Fibroblast of pulmonary artery (primary cell): ENCODE measurements at regions not wholly inside any gene's neighbourhood (a gene's known extent, or its start where the extent isn't known, plus 50 kb on each side); places are given as distances from the start of the nearest gene placed in this dataset.

Experiments used
- DNase-seq: peaks from one replicate; pipeline ENCODE4 v3.0.0-alpha.2; 2010; ENCODE audit warnings: low read depth
- H3K4me3 ChIP-seq: replicated peaks from 2 replicates; pipeline ENCODE4 v1.5.1; 2011; ENCODE audit warnings: low read depth, mild to moderate bottlenecking, control low read depth, low read length, moderate library complexity
- TF ChIP-seq, protein P1 (sequence below): IDR thresholded peaks from 2 replicates; pipeline ENCODE4 v1.5.1; 2011; ENCODE audit warnings: mild to moderate bottlenecking, control low read depth, low read length, inconsistent platforms; ENCODE audit errors: missing control alignments

DNA sequence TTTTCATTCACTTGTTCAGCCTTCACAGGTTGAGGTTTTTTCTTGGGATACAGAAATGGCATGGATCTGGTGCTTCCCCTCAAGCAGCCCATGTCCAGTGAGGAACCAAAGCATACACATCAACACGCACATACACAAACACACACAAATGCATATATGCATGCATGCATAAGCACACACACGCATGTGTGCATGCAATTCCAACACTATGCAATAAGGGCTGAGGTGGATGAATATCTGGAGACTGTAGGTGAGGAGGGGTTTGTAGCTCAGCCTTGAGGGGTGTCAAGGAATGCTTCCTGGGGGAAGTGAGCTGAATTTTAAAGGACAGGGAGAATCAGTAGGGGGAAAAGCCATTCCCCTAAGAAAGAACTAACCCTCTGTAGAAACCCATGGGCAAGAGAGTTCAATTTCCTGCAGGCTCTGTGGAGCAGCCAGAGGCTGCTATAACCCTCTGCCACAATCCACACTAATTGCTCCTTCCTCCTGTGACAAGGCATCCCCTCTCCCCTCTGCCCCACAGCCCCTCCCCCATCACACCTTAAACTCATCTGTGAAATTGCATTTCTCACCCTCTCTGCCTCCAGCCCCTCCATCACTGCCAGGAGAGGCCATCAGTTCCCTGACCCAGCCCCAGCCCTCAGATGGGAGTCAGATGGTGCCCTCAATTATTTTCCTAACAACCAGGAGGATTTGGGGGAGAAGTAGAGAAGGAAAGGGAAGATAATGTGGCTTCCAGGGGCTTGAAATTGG is 316.4 kb downstream of the RPS24 start:
- TF ChIP-seq, protein P1, sequence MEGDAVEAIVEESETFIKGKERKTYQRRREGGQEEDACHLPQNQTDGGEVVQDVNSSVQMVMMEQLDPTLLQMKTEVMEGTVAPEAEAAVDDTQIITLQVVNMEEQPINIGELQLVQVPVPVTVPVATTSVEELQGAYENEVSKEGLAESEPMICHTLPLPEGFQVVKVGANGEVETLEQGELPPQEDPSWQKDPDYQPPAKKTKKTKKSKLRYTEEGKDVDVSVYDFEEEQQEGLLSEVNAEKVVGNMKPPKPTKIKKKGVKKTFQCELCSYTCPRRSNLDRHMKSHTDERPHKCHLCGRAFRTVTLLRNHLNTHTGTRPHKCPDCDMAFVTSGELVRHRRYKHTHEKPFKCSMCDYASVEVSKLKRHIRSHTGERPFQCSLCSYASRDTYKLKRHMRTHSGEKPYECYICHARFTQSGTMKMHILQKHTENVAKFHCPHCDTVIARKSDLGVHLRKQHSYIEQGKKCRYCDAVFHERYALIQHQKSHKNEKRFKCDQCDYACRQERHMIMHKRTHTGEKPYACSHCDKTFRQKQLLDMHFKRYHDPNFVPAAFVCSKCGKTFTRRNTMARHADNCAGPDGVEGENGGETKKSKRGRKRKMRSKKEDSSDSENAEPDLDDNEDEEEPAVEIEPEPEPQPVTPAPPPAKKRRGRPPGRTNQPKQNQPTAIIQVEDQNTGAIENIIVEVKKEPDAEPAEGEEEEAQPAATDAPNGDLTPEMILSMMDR: no peak

GRCh38 chr10:78351283-78351682 is 317.6 kb downstream of the RPS24 start:
- no peak for DNase-seq
- TF ChIP-seq, protein P1: no peak
- H3K4me3 ChIP-seq: no peak overlapping the region

More for the DNA sequence above, 316.4 kb downstream of the RPS24 start:
- H3K4me3 ChIP-seq: no peak overlapping the region
- no peak for DNase-seq

DNA sequence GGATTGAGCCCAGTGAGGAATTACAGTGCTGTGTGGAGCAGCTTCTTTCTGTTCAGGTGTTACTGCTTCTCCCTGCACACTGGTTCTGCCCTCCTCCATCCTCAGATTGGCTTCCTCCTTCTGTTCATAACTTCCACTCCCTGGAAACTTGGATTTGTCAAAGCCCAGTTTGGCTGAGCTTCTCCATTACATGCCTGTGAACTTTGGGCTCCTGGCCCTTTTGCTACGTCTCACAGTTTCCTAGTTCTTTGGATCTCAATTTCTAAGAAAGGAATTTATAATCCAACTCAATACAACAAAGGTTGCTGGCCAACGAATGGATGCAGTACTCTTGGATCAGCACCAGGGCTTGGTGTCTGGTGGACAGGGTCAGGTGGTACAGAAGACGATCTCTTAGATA is 318.1 kb downstream of the RPS24 start:
- DNase-seq: no peak
- no peak overlapping the region for H3K4me3 ChIP-seq
- TF ChIP-seq, protein P1: no peak

GRCh38 chr10:78353636-78354035 is 320.0 kb downstream of the RPS24 start:
- TF ChIP-seq, protein P1: no peak
- no peak for DNase-seq
- no peak overlapping the region for H3K4me3 ChIP-seq

DNA sequence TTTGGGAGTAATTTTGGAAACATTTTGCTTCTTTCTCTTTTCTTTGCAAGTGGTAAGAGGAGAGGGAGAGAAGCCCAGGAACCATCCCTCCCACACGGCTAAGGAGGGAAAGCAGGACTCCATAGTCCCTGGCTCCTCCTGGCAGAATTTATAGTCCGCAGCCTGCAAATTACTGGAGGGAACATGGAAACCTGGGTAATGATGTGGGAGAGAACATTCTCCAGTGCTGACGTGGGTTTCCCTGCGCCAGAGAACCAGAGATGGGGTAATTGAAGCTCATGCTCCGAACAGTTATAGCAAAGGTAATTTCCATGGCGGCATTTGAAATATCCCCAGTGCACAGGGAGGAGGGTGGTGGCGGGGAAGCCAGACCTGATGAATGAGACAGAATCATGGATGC is 320.4 kb downstream of the RPS24 start:
- H3K4me3 ChIP-seq: no peak overlapping the region
- DNase-seq: no peak
- TF ChIP-seq, protein P1: no peak

- H3K4me3 ChIP-seq: no peak overlapping the region
- no peak for DNase-seq
- TF ChIP-seq, protein P1: no peak
Measured at GRCh38 chr10:78356291-78356900, 322.7 kb downstream of the RPS24 start.
